HUES6 (cell line): ENCODE measurements at regions not wholly inside any gene's neighbourhood (a gene's known extent, or its start where the extent isn't known, plus 50 kb on each side); places are given as distances from the start of the nearest gene placed in this dataset.

ENCODE experiments used
- H3K27ac ChIP-seq: 2 replicates; pipeline ENCODE4 v1.7.0; 2013; ENCODE audit warnings: low read depth, mild to moderate bottlenecking, low read length, inconsistent platforms
- H3K27me3 ChIP-seq: 2 replicates; pipeline ENCODE4 v1.6.1; 2013; ENCODE audit warnings: low read length; ENCODE audit not compliant: control insufficient read depth, insufficient read depth
- H3K36me3 ChIP-seq: 2 replicates; pipeline ENCODE4 v1.6.1; 2013; ENCODE audit warnings: low read length; ENCODE audit not compliant: control insufficient read depth, insufficient read depth
- H3K4me1 ChIP-seq: 2 replicates; pipeline ENCODE4 v1.6.1; 2013; ENCODE audit warnings: low read length; ENCODE audit not compliant: control insufficient read depth, insufficient read depth
- H3K4me3 ChIP-seq: 2 replicates; pipeline ENCODE4 v1.5.1; 2013; ENCODE audit warnings: low read depth, low read length
- H3K9ac ChIP-seq: one replicate; pipeline ENCODE4 v1.6.1; 2013; ENCODE audit warnings: mild to moderate bottlenecking, low read length
- H3K9me3 ChIP-seq: 2 replicates; pipeline ENCODE4 v1.6.1; 2013; ENCODE audit warnings: low read depth, low read length; ENCODE audit not compliant: control insufficient read depth, insufficient read depth

DNA sequence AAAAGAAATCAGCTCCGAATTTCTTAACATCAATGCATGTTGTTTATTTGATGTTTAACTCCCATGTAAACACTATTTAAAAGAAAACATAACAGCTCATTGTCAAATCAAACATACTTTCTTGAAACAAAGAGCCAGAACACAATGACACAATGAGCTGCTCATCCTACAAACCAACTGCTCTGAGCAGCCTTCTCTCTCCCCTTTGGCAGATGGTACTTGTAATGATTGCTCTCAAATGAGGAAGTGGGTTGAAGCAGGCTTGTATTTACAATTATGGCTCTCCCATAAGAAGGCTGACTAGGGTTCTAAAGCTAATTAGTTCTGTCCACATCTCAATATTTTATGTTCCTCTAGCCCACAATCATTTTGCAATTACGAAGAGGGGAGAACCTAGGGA, 637.8 kb upstream of the ADGRL3 start:
- H3K4me1 ChIP-seq, result 0 out of 2 replicates have a peak, but pooled peaks cover 3% of the 10 kb centered on the region
- H3K27ac ChIP-seq, result no peak overlapping the region
- H3K36me3 ChIP-seq, result no peaks in the 10 kb centered on the region
- H3K27me3 ChIP-seq, result no peaks in the 10 kb centered on the region
- no peaks in the 10 kb centered on the region for H3K9me3 ChIP-seq
- H3K9ac ChIP-seq, result no peak overlapping the region
- H3K4me3 ChIP-seq, result no peak overlapping the region

DNA sequence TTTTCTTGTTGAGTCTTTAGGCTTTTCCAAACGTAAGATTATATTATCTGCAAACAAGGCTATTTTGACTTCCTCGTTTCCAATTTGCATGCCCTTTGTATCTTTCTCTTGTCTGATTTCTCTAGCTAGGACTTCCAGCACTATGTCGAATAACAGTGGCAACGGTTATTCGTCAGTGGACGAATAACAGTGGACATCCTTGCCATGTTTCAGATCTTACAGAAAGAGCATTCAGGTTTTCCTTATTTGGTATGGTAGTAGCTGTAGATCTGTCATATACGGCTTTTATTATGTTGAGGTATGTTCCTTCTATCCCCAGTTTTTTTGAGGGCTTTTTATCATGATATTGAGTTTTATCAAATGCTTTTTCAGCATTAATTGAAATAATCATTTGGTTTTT, 634.6 kb upstream of the ADGRL3 start:
- Histone ChIP-seq H3K4me1 (0 out of 2 replicates have a peak, but pooled peaks cover 3% of the 10 kb centered on the region), H3K27me3 (no peaks in the 10 kb centered on the region), H3K36me3 (no peaks in the 10 kb centered on the region), H3K4me3 (no peak overlapping the region), H3K9me3 (no peaks in the 10 kb centered on the region), H3K27ac (no peak overlapping the region), H3K9ac (no peak overlapping the region)

DNA sequence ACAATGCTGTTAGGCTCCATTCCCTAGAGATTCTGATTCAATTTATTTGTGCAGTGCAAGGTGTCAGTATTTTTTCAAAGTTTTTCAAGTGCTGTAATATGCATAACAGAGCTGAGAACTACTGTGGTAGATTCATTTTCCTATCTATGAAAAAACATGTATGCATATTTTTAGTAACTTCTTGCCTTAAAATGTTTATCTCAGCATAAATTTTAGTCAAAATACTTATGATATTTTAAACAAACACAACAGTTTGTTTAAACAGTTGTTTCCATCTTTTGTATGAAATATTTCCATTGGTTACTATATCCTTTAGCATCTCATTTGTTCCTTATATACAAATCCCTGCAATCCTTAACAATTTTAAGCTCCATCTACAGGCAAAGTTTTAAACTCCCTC, 624.8 kb upstream of the ADGRL3 start:
- Histone ChIP-seq H3K4me3 (no peak overlapping the region), H3K27ac (no peak overlapping the region), H3K9ac (no peak overlapping the region), H3K4me1 (no peaks in the 10 kb centered on the region), H3K9me3 (no peaks in the 10 kb centered on the region), H3K36me3 (no peaks in the 10 kb centered on the region), H3K27me3 (no peaks in the 10 kb centered on the region)

DNA sequence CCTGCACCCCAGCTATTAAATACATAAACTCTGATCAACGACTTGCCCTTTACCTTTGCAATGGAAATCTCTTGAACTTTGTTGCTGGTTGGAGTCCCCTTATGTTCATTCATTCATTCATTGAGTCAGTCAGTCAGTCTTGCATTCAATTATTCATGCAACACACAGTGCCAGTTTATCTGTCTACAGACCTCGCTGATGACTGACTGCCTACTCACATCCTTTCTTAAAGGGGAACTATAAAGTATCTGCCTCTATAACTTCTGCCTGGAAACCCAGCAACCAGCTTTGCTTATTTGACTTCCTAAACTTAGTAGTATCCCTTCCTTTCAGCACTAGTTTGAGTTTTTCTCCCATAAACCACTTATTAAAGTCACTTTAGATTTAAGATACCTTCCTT, 620.8 kb upstream of the ADGRL3 start:
- no peak overlapping the region for H3K27ac ChIP-seq
- no peak overlapping the region for H3K4me3 ChIP-seq
- H3K36me3 ChIP-seq, result no peaks in the 10 kb centered on the region
- no peaks in the 10 kb centered on the region for H3K4me1 ChIP-seq
- H3K9ac ChIP-seq, result no peak overlapping the region
- H3K9me3 ChIP-seq, result no peaks in the 10 kb centered on the region
- H3K27me3 ChIP-seq, result no peaks in the 10 kb centered on the region

DNA sequence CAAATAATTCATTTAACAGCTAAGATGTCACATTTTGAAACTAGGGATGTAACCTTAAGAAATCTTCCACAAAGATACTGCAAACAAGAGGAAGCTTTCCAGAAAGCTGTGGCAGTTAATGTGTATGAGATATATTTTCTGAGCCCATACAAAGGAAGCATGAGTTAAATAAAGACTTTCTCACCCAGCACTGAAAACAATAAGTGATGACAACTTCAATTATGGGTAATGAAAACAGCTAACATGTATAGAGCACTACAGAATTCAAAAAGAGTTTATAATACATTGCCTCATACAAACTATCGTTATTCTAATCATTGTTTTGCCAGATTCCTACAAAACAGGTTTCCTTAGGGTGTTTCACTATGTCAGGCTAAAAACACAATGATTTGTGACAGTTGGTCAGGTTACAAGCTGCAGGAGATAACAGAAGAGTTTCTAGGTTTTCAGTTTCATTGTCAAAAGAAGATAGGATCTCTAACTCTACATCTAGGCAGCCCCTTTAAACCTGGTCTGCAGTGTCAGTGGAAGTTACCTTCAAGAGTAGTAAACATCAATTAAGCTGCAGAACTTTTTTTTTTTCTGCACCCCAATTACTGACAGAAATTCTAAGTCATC, 618.1 kb upstream of the ADGRL3 start:
- Histone ChIP-seq H3K4me3 (no peak overlapping the region), H3K4me1 (no peaks in the 10 kb centered on the region), H3K9me3 (no peaks in the 10 kb centered on the region), H3K27ac (no peak overlapping the region), H3K27me3 (no peaks in the 10 kb centered on the region), H3K9ac (no peak overlapping the region), H3K36me3 (no peaks in the 10 kb centered on the region)

DNA sequence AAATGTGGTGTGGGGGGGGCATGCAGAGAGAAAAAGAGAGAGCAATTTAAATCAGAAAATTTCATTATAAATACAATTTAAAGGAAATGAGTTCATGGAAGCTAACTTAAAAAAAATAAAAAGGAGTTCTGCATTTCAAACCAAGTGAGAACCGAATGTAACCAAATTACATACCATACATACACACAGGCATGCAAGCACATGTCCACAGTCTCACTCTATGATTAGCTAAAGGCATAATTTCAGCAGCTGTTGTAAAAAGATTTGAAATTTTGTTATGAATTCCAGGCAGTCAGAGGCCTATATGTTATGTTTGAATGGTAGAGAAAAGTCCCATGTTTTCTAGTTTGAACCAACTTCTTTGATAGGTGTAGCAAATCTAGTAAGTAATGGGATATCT, 611.6 kb upstream of the ADGRL3 start:
- no peak overlapping the region for H3K27ac ChIP-seq
- no peak overlapping the region for H3K9ac ChIP-seq
- no peak overlapping the region for H3K4me3 ChIP-seq
- no peaks in the 10 kb centered on the region for H3K4me1 ChIP-seq
- no peaks in the 10 kb centered on the region for H3K9me3 ChIP-seq
- H3K27me3 ChIP-seq, result no peaks in the 10 kb centered on the region
- H3K36me3 ChIP-seq, result no peaks in the 10 kb centered on the region

DNA sequence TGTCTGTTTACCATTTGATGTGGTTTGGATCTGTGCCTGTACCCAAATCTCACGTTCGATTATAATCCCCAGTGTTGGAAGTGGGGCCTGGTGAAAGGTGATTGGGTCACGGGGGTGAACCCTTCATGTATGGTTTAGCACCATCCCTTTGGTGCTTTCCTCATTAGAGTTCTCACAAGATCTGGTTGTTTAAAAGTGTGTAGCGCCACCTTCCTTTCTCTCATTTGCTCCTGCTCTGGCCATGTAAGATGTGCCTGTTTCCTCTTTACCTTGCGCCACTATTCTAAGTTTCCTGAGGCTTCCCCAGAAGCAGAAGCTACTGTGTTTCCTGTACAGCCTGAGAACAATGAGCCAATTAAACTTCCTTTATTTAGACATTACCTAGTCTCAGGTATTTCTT, 610.7 kb upstream of the ADGRL3 start:
- no peaks in the 10 kb centered on the region for H3K27me3 ChIP-seq
- H3K27ac ChIP-seq, result no peak overlapping the region
- H3K4me3 ChIP-seq, result no peak overlapping the region
- H3K9me3 ChIP-seq, result no peaks in the 10 kb centered on the region
- no peak overlapping the region for H3K9ac ChIP-seq
- H3K36me3 ChIP-seq, result no peaks in the 10 kb centered on the region
- no peaks in the 10 kb centered on the region for H3K4me1 ChIP-seq

DNA sequence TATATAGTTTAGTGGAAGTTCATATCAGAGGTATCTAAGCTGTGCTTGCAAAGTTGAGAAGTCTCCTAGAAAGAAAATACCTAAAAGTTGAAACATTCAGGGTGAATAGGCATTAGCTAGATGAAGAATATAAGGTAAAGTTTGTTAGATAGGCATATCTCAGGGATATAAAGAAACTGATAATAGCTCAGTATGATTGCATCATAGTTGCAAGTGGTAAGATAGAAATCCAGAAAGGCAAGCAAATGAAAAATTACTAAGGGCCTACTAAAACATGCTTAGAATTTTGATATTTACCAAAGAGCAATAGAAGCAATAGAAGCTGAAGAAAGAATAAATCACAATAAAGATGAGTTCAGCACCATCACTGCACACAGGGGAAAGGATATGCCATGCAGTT, 610.0 kb upstream of the ADGRL3 start:
- Histone ChIP-seq H3K27ac (no peak overlapping the region), H3K4me3 (no peak overlapping the region), H3K9ac (no peak overlapping the region), H3K4me1 (no peaks in the 10 kb centered on the region), H3K9me3 (no peaks in the 10 kb centered on the region), H3K36me3 (no peaks in the 10 kb centered on the region), H3K27me3 (no peaks in the 10 kb centered on the region)

DNA sequence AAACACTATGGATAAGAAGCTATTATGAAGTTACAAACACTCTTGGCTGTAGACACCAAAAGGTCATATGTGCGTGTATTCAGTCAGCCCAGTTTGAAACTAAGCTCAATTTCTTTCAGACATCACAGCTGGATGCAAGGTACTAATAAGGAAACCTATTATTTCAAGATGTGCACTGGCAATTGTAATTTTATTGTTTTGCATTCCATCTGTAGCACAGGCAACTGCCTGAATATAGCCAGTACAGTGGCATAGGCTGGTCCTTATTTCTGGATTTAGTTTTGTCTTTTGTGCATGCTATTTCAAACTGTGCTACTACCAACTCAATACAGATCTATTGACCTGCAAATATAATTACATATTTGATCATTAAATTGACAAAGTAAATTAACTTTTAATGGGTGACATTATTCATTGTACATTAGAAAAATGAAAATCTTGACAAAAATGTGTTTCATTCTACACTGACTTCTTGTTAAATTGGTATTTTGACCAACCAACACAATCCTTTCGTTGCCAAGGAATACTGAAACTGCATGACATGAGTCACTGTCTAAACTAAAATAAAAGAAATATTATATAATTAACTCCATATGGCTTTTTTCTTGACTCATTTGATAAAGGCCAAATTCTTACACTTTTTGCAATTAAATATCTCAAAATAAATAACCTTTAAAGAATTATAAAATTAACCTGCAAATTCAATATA, 594.3 kb upstream of the ADGRL3 start:
- no peak overlapping the region for H3K9ac ChIP-seq
- H3K27me3 ChIP-seq, result no peaks in the 10 kb centered on the region
- H3K36me3 ChIP-seq, result no peaks in the 10 kb centered on the region
- no peak overlapping the region for H3K4me3 ChIP-seq
- H3K27ac ChIP-seq, result no peak overlapping the region
- no peaks in the 10 kb centered on the region for H3K9me3 ChIP-seq
- no peaks in the 10 kb centered on the region for H3K4me1 ChIP-seq

DNA sequence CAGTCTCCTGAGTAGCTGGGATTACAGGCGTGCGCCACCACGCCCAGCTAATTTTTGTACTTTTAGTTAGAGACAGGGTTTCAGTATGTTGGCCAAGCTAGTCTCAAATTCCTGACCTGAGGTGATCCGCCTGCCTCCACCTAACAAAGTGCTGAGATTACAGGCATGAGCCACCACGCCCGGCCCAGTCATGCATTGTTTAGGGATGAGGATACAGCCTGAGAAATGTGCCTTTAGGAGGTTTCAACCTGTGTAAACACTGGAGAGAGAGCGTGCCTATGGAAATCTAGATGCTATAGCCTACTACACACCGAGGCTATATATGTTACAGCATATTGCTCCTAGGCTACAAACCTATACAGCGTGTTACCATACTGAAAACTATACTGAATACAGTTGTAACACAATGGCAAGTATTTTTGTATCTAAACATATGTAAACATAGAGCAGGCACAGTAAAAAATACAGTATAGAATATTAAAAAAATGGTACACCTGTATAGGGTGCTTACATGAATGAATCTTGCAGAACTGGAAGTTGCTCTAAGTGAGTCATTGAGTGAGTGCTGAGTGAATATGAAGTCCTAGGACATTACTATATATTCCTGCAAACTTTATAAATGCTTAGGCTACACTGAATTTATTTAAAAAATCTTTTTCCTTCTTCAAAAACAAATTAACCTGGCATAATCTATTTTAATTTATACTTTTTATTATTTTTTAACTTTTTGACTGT, 588.2 kb upstream of the ADGRL3 start:
- H3K36me3 ChIP-seq, result no peaks in the 10 kb centered on the region
- H3K9ac ChIP-seq, result no peak overlapping the region
- H3K4me3 ChIP-seq, result no peak overlapping the region
- H3K4me1 ChIP-seq, result no peaks in the 10 kb centered on the region
- no peak overlapping the region for H3K27ac ChIP-seq
- no peaks in the 10 kb centered on the region for H3K9me3 ChIP-seq
- no peaks in the 10 kb centered on the region for H3K27me3 ChIP-seq

DNA sequence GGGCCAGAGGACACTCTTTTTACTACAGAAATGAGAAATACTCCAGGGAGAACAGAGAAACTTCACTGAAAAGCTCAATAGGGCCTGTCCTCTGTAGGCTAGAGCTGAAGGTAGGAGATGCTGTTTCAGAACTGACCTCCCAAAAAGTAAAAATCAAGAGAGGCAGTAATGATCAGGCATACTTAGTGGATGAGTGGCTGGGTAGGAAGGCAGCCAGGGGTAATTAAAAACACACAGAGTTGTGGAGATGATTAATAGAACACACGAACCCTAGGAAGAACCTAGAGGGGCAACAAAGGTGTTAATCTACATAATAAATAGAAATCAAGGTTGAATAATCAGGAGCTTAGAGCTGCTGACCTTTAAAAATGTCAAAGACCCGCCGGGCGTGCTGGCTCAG, 582.4 kb upstream of the ADGRL3 start:
- no peak overlapping the region for H3K9ac ChIP-seq
- H3K36me3 ChIP-seq, result no peaks in the 10 kb centered on the region
- H3K27me3 ChIP-seq, result no peaks in the 10 kb centered on the region
- no peak overlapping the region for H3K27ac ChIP-seq
- no peak overlapping the region for H3K4me3 ChIP-seq
- H3K9me3 ChIP-seq, result no peaks in the 10 kb centered on the region
- H3K4me1 ChIP-seq, result no peaks in the 10 kb centered on the region
